ENCODE measurements at regions not wholly inside any gene's neighbourhood (a gene's known extent, or its start where the extent isn't known, plus 50 kb on each side); places are given as distances from the start of the nearest gene placed in this dataset.
"Not testable (repeated sequence)": the region's sequence is repeated elsewhere in the genome, so short reads cannot be mapped to it uniquely, and the experiment has no call there.

- no peak overlapping the region for H3K4me3 ChIP-seq (replicated peaks; ENCODE audit: low read depth, low read length)
- DNase-seq (ENCODE audit: extremely low read depth, low read depth), result no peak
- TF ChIP-seq, protein P1, sequence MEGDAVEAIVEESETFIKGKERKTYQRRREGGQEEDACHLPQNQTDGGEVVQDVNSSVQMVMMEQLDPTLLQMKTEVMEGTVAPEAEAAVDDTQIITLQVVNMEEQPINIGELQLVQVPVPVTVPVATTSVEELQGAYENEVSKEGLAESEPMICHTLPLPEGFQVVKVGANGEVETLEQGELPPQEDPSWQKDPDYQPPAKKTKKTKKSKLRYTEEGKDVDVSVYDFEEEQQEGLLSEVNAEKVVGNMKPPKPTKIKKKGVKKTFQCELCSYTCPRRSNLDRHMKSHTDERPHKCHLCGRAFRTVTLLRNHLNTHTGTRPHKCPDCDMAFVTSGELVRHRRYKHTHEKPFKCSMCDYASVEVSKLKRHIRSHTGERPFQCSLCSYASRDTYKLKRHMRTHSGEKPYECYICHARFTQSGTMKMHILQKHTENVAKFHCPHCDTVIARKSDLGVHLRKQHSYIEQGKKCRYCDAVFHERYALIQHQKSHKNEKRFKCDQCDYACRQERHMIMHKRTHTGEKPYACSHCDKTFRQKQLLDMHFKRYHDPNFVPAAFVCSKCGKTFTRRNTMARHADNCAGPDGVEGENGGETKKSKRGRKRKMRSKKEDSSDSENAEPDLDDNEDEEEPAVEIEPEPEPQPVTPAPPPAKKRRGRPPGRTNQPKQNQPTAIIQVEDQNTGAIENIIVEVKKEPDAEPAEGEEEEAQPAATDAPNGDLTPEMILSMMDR (IDR thresholded peaks at IDR 0.05; ENCODE audit: low read depth, low read length, missing control alignments), result no peak
Observed at GRCh38 chr7:46283852-46284251, 362.8 kb upstream of the IGFBP3 start.

- no peak overlapping the region for H3K4me3 ChIP-seq (replicated peaks; ENCODE audit: low read depth, low read length)
- TF ChIP-seq, protein P1 (IDR thresholded peaks at IDR 0.05; ENCODE audit: low read depth, low read length, missing control alignments), result no peak
- DNase-seq (ENCODE audit: extremely low read depth, low read depth), result no peak
Observed at GRCh38 chr7:46282155-46282554, 361.1 kb upstream of the IGFBP3 start.

GRCh38 chr7:46281071-46281470 is 360.0 kb upstream of the IGFBP3 start:
- no peak overlapping the region for H3K4me3 ChIP-seq (replicated peaks; ENCODE audit: low read depth, low read length)
- TF ChIP-seq, protein P1 (IDR thresholded peaks at IDR 0.05; ENCODE audit: low read depth, low read length, missing control alignments), result no peak
- no peak for DNase-seq (ENCODE audit: extremely low read depth, low read depth)

DNA sequence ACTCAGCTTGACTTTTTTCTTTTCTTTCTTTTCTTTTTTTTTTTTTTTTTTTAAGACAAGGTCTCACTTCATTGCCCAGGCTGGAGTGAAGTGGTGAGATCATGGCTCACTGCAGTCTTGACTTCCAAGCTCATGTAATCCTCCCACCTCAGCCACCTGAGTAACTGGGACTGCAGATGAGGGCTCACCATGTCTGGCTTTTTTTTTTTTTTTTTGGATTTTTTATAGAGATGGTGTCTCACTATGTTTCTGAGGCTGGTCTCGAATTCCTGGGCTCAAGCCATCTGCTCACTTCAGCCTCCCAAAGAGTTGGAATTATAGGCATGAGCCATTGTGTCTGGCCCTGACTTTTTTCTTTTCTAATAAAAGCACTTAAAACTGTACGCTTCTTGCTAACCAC is 358.2 kb upstream of the IGFBP3 start:
- no peak overlapping the region for H3K4me3 ChIP-seq (replicated peaks; ENCODE audit: low read depth, low read length)
- DNase-seq (ENCODE audit: extremely low read depth, low read depth), result no peak

GRCh38 chr7:46264646-46265045 is 343.6 kb upstream of the IGFBP3 start:
- DNase-seq (ENCODE audit: extremely low read depth, low read depth), result no peak
- H3K4me3 ChIP-seq (replicated peaks; ENCODE audit: low read depth, low read length), result no peak overlapping the region
- TF ChIP-seq, protein P1 (IDR thresholded peaks at IDR 0.05; ENCODE audit: low read depth, low read length, missing control alignments), result no peak

More for the DNA sequence above, 358.2 kb upstream of the IGFBP3 start:
- TF ChIP-seq, protein P1 (IDR thresholded peaks at IDR 0.05; ENCODE audit: low read depth, low read length, missing control alignments), result no peak

GRCh38 chr7:46261638-46262037 is 340.6 kb upstream of the IGFBP3 start:
- not testable (repeated sequence) for DNase-seq (ENCODE audit: extremely low read depth, low read depth); H3K4me3 ChIP-seq (replicated peaks; ENCODE audit: low read depth, low read length)

DNA sequence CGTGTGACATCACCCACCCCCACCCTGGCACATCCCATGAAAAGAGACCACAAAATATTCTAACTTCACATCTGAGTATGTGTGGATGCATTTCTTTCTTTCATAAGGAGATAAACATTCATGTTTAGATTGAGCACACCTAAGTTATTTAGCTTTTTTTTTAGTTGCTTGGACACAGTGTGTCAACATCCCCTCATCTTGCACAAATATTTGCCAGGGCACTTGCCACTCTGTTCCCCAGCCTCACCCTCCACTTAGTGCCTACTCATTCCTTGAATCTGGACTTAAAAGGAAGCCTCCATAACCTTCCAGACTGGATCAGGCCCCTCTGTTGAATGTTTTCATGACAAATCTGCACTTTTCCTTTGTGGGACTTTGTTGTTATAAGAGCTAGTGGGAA is 338.9 kb upstream of the IGFBP3 start:
- H3K4me3 ChIP-seq (replicated peaks; ENCODE audit: low read depth, low read length), result no peak overlapping the region
- no peak for DNase-seq (ENCODE audit: extremely low read depth, low read depth)
- TF ChIP-seq, protein P1 (IDR thresholded peaks at IDR 0.05; ENCODE audit: low read depth, low read length, missing control alignments), result no peak

Measured in HFF-Myc (cell line).